ENCODE measurements at regions not wholly inside any gene's neighbourhood (a gene's known extent, or its start where the extent isn't known, plus 50 kb on each side); places are given as distances from the start of the nearest gene placed in this dataset.

DNA sequence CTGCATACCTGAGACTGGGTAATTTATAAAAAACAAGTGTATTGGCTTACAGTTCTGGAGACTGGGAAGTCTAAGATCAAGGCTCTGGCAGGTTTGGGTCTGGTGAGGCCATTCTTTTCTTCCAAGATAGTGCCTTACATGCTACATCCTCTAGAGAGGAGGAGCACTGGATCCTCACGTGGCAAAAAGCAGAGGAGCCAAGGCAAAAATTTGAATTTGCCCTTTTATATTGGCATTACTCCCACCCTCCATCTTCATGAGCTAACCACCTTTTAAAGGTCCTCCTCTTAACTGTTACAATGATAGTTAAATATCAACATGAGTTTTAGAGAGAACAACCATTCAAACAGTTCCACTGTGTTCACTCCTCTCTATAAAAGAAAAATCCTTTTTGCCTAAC lies 286.3 kb upstream of the SEL1L start:
- DNase-seq (ENCODE audit: extremely low read depth, insufficient read length) = no peak
- Histone ChIP-seq H3K27me3 (replicated peaks; ENCODE audit: control insufficient read depth, insufficient read depth, low read length) (no peaks in the 10 kb centered on the region), H3K4me3 (replicated peaks; ENCODE audit: low read depth, low read length) (no peak overlapping the region), H3K36me3 (ENCODE audit: control insufficient read depth, insufficient read depth, low read length) (no peaks in the 10 kb centered on the region)
- no peak for TF ChIP-seq CTCF (IDR thresholded peaks at IDR 0.05; ENCODE audit: insufficient read depth, low read length, poor library complexity, severe bottlenecking)

GRCh38 chr14:81826081-81826480 lies 292.4 kb upstream of the SEL1L start:
- H3K27me3 ChIP-seq (replicated peaks; ENCODE audit: control insufficient read depth, insufficient read depth, low read length) = no peaks in the 10 kb centered on the region
- no peak for TF ChIP-seq CTCF (IDR thresholded peaks at IDR 0.05; ENCODE audit: insufficient read depth, low read length, poor library complexity, severe bottlenecking)
- no peak overlapping the region for H3K4me3 ChIP-seq (replicated peaks; ENCODE audit: low read depth, low read length)
- DNase-seq (ENCODE audit: extremely low read depth, insufficient read length) = no peak
- H3K36me3 ChIP-seq (ENCODE audit: control insufficient read depth, insufficient read depth, low read length) = no peaks in the 10 kb centered on the region

DNA sequence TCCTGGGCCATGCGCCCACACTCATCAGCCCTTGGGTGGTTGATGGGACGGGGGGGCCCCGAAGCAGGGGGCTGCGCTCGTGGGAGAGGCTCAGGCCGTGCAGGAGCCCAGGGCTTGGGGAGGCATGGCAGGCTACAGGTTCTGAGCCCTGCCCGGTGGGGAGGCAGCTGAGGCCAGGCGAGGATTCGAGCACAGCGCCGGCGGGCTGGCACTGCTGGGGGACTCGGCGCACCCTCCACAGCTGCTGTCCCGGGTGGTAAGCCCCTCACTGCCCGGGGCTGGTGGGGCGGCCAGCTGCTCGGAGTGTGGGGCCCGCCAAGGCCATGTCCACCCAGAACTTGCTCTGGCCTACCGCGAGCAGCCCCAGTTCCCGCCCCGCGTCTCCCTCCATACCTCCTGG lies 295.8 kb upstream of the SEL1L start:
- Histone ChIP-seq H3K4me3 (replicated peaks; ENCODE audit: low read depth, low read length) (no peak overlapping the region), H3K36me3 (ENCODE audit: control insufficient read depth, insufficient read depth, low read length) (no peaks in the 10 kb centered on the region), H3K27me3 (replicated peaks; ENCODE audit: control insufficient read depth, insufficient read depth, low read length) (no peaks in the 10 kb centered on the region)
- DNase-seq (ENCODE audit: extremely low read depth, insufficient read length) = no peak
- no peak for TF ChIP-seq CTCF (IDR thresholded peaks at IDR 0.05; ENCODE audit: insufficient read depth, low read length, poor library complexity, severe bottlenecking)

GRCh38 chr14:81831128-81831820 lies 297.6 kb upstream of the SEL1L start:
- H3K27me3 ChIP-seq (replicated peaks; ENCODE audit: control insufficient read depth, insufficient read depth, low read length) = no peaks in the 10 kb centered on the region
- H3K36me3 ChIP-seq (ENCODE audit: control insufficient read depth, insufficient read depth, low read length) = no peaks in the 10 kb centered on the region
- no peak overlapping the region for H3K4me3 ChIP-seq (replicated peaks; ENCODE audit: low read depth, low read length)
- no peak for DNase-seq (ENCODE audit: extremely low read depth, insufficient read length)
- TF ChIP-seq CTCF (IDR thresholded peaks at IDR 0.05; ENCODE audit: insufficient read depth, low read length, poor library complexity, severe bottlenecking) = no peak

GRCh38 chr14:81834308-81834707 lies 300.7 kb upstream of the SEL1L start:
- DNase-seq (ENCODE audit: extremely low read depth, insufficient read length) = no peak
- Histone ChIP-seq H3K4me3 (replicated peaks; ENCODE audit: low read depth, low read length) (no peak overlapping the region), H3K36me3 (ENCODE audit: control insufficient read depth, insufficient read depth, low read length) (no peaks in the 10 kb centered on the region), H3K27me3 (replicated peaks; ENCODE audit: control insufficient read depth, insufficient read depth, low read length) (no peaks in the 10 kb centered on the region)
- no peak for TF ChIP-seq CTCF (IDR thresholded peaks at IDR 0.05; ENCODE audit: insufficient read depth, low read length, poor library complexity, severe bottlenecking)

GRCh38 chr14:81837304-81837703 lies 303.7 kb upstream of the SEL1L start:
- Histone ChIP-seq H3K4me3 (replicated peaks; ENCODE audit: low read depth, low read length) (no peak overlapping the region), H3K36me3 (ENCODE audit: control insufficient read depth, insufficient read depth, low read length) (no peaks in the 10 kb centered on the region), H3K27me3 (replicated peaks; ENCODE audit: control insufficient read depth, insufficient read depth, low read length) (no peaks in the 10 kb centered on the region)
- TF ChIP-seq CTCF (IDR thresholded peaks at IDR 0.05; ENCODE audit: insufficient read depth, low read length, poor library complexity, severe bottlenecking) = no peak
- DNase-seq (ENCODE audit: extremely low read depth, insufficient read length) = no peak
